HEK293 (cell line): ENCODE measurements at regions not wholly inside any gene's neighbourhood (a gene's known extent, or its start where the extent isn't known, plus 50 kb on each side); places are given as distances from the start of the nearest gene placed in this dataset.

Source experiments
- CTCF ChIA-PET: fragments of 350-600 bp; formaldehyde crosslinking; extraction: SDS; loops from one replicate; lab custom pipeline; 2021; ENCODE audit warnings: antibody characterized with exemption; lab: Yijun Ruan, JAX
- POLR2A ChIA-PET: fragments of 300-600 bp; formaldehyde crosslinking; extraction: SDS; loops from one replicate; lab custom pipeline; 2020; ENCODE audit warnings: antibody characterized with exemption, inconsistent platforms; lab: Yijun Ruan, JAX
- H3K27ac ChIP-seq: fragments of 200-500 bp; sonication (Bioruptor generic); 2 replicates; pipeline ENCODE4 v1.5.1; 2014; ENCODE audit warnings: low read depth, low read length, control low read depth, inconsistent platforms; ENCODE audit errors: extremely low read depth
- H3K36me3 ChIP-seq, 2 experiments: fragments of 200-500 bp in 1 of 2; sonication (Bioruptor generic) in 1 of 2; 1 replicate in 1 of 2; 2 replicates in 1 of 2; pipeline ENCODE4 v1.5.1; 2014 to 2017; ENCODE audit warnings: inconsistent platforms in 2 of 2, low read length in 2 of 2; ENCODE audit not compliant: control insufficient read depth in 2 of 2, insufficient read depth in 1 of 2
- H3K4me1 ChIP-seq: fragments of 200-500 bp; sonication (Bioruptor generic); 2 replicates; pipeline ENCODE4 v1.5.1; 2014; ENCODE audit warnings: mild to moderate bottlenecking, low read length, inconsistent platforms; ENCODE audit not compliant: control insufficient read depth, insufficient read depth
- H3K4me3 ChIP-seq: 2 replicates; pipeline ENCODE4 v1.5.1; 2011; ENCODE audit warnings: low read depth, mild to moderate bottlenecking, control low read depth, low read length, moderate library complexity
- H3K9me3 ChIP-seq: fragments of 200-500 bp; sonication (Bioruptor generic); 2 replicates; pipeline ENCODE4 v1.5.1; 2014; ENCODE audit warnings: low read depth, low read length, inconsistent platforms; ENCODE audit not compliant: control insufficient read depth, insufficient read depth
- GFI1B ChIP-seq: fragments of 450-650 bp; formaldehyde crosslinking; IDR thresholded peaks from 2 replicates; pipeline ENCODE4 v1.5.1; 2016; ENCODE audit warnings: missing biosample characterization, missing genetic modification characterization
- HOXD13 ChIP-seq: sonication (generic); formaldehyde crosslinking; IDR thresholded peaks from 2 replicates; pipeline ENCODE4 v1.8.0; 2022; ENCODE audit warnings: missing genetic modification reagents, borderline replicate concordance
- KLF1 ChIP-seq: fragments of 450-650 bp; formaldehyde crosslinking; IDR thresholded peaks from 2 replicates; pipeline ENCODE4 v1.5.1; 2016; ENCODE audit warnings: missing biosample characterization, missing genetic modification characterization
- KLF9 ChIP-seq: fragments of 450-650 bp; formaldehyde crosslinking; IDR thresholded peaks from 2 replicates; pipeline ENCODE4 v1.5.1; 2016; ENCODE audit warnings: missing biosample characterization, missing genetic modification characterization, low read depth
- TCF7L2 ChIP-seq: IDR thresholded peaks from 2 replicates; pipeline ENCODE4 v1.6.1; 2011; ENCODE audit warnings: low read depth, mild to moderate bottlenecking, inconsistent platforms, low read length, moderate library complexity, borderline replicate concordance
- WT1 ChIP-seq: fragments of 450-650 bp; formaldehyde crosslinking; IDR thresholded peaks from 2 replicates; pipeline ENCODE4 v1.5.1; 2016; ENCODE audit warnings: missing biosample characterization, missing genetic modification characterization
- ZBTB21 ChIP-seq: fragments of 450-650 bp; formaldehyde crosslinking; IDR thresholded peaks from 2 replicates; pipeline ENCODE4 v1.5.1; 2017; ENCODE audit warnings: missing biosample characterization, missing genetic modification characterization
- ZBTB7A ChIP-seq: fragments of 450-650 bp; formaldehyde crosslinking; IDR thresholded peaks from 2 replicates; pipeline ENCODE4 v1.5.1; 2016; ENCODE audit warnings: low read depth, missing biosample characterization, missing genetic modification characterization
- ZBTB8A ChIP-seq: fragments of 450-650 bp; formaldehyde crosslinking; IDR thresholded peaks from 2 replicates; pipeline ENCODE4 v1.5.1; 2016; ENCODE audit warnings: missing biosample characterization, missing genetic modification characterization
- ZNF335 ChIP-seq: fragments of 450-650 bp; formaldehyde crosslinking; conservative IDR thresholded peaks from 2 replicates; pipeline ENCODE4 v1.5.1; 2016; ENCODE audit warnings: missing biosample characterization, missing genetic modification characterization
- ZNF350 ChIP-seq: fragments of 450-650 bp; formaldehyde crosslinking; IDR thresholded peaks from 2 replicates; pipeline ENCODE4 v1.5.0; 2017; ENCODE audit warnings: missing biosample characterization, mild to moderate bottlenecking, missing genetic modification characterization
- ZNF544 ChIP-seq: fragments of 450-650 bp; formaldehyde crosslinking; IDR thresholded peaks from 2 replicates; pipeline ENCODE4 v1.5.0; 2017; ENCODE audit warnings: missing biosample characterization, missing genetic modification characterization
- ZNF549 ChIP-seq: fragments of 450-650 bp; IDR thresholded peaks from 2 replicates; pipeline ENCODE4 v1.5.1; 2018; ENCODE audit warnings: missing biosample characterization, missing genetic modification characterization, mild to moderate bottlenecking, inconsistent platforms, moderate library complexity
- ZNF623 ChIP-seq: fragments of 450-650 bp; formaldehyde crosslinking; IDR thresholded peaks from 2 replicates; pipeline ENCODE4 v1.5.1; 2016; ENCODE audit warnings: missing biosample characterization, missing genetic modification characterization
- ZNF768 ChIP-seq: fragments of 450-650 bp; formaldehyde crosslinking; IDR thresholded peaks from 2 replicates; pipeline ENCODE4 v1.5.1; 2018; ENCODE audit warnings: missing biosample characterization, mild to moderate bottlenecking, missing genetic modification characterization
- ZNF777 ChIP-seq: fragments of 450-650 bp; formaldehyde crosslinking; IDR thresholded peaks from 2 replicates; pipeline ENCODE4 v1.5.1; 2017; ENCODE audit warnings: missing biosample characterization, missing genetic modification characterization, borderline replicate concordance
- TF ChIP-seq, protein P1 (sequence below): fragments of 450-650 bp; formaldehyde crosslinking; IDR thresholded peaks from 2 replicates; pipeline ENCODE4; 2016; ENCODE audit warnings: missing biosample characterization, missing genetic modification characterization
- TF ChIP-seq, protein P2 (sequence below): fragments of 450-650 bp; formaldehyde crosslinking; IDR thresholded peaks from 2 replicates; pipeline ENCODE4 v1.5.1; 2016; ENCODE audit warnings: missing biosample characterization, missing genetic modification characterization
- TF ChIP-seq, protein P3 (sequence below): fragments of 450-650 bp; formaldehyde crosslinking; IDR thresholded peaks from 2 replicates; pipeline ENCODE4 v1.5.1; 2016; ENCODE audit warnings: missing biosample characterization, missing genetic modification characterization, borderline replicate concordance
- TF ChIP-seq, protein P4 (sequence below): fragments of 450-650 bp; formaldehyde crosslinking; IDR thresholded peaks from 2 replicates; pipeline ENCODE4 v1.5.1; 2016; ENCODE audit warnings: missing biosample characterization, missing genetic modification characterization

DNA sequence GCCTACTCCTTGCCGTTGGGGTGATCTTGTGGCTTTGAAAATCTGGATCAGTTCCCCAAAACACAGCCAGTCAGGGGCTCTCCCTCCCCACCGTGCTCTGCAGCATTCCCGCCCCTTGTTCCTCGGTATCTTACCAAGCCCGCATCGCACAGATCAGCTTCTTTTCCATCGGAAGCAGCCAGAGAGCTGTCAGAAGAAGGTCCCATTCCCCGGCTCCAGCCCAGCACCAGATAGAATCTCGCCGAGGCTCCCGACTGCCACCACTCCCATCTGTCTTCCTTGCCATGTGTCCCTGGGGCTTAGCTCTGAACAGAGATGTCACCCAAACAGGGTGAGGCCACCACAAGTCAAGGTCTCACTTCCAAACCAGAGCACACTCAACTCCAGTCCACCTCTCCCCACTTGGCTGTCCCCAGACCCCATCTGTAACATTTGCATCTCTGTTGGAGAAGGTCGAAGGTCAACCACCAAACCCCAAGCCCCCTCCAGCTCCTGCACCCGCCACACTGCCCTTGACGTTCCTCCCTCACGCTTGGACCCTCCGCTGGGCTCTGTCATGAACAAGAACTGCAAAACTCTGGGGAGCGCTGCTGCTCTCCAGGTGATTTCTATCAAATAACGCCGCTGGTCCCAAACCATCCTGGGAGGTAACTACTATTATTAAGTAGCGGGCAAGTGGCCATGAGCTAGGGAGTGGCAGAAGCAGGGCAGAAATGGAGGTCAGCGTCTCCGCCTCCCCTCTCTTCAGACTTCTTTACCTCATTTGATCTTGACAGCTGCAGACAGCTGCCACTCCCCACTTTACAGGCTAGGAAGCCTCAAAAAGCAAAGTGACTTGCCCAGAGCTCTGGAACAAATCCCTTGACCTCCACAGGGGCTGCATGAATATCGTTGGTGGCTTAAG lies 70.0 kb upstream of the TAF1B start:
- TF ChIP-seq ZNF777 (tag by site-specific recombination) = no peak
- TF ChIP-seq ZNF549 = no peak
- TF ChIP-seq, protein P1, sequence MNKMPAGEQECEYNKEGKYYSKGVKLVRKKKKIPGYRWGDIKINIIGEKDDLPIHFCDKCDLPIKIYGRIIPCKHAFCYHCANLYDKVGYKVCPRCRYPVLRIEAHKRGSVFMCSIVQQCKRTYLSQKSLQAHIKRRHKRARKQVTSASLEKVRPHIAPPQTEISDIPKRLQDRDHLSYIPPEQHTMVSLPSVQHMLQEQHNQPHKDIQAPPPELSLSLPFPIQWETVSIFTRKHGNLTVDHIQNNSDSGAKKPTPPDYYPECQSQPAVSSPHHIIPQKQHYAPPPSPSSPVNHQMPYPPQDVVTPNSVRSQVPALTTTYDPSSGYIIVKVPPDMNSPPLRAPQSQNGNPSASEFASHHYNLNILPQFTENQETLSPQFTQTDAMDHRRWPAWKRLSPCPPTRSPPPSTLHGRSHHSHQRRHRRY (tag by site-specific recombination) = no peak
- TF ChIP-seq WT1 (tag by site-specific recombination) = no peak
- no peak for TF ChIP-seq ZNF768 (tag by site-specific recombination)
- TF ChIP-seq ZNF335 (tag by site-specific recombination) = no peak
- TF ChIP-seq KLF9 = no peak
- H3K4me1 ChIP-seq = no peaks in the 10 kb centered on the region
- no peak overlapping the region for H3K4me3 ChIP-seq
- CTCF ChIA-PET = interaction anchor here (0.6 to 1.8 kb wide), 3 partner anchors 26 to 974 kb away, joined by 3 to 7 read pairs (median 3); no protein-coding TSS in a partner anchor
- H3K36me3 ChIP-seq = no peaks in the 10 kb centered on the region
- POLR2A ChIA-PET = no interaction called here
- no peak overlapping the region for H3K27ac ChIP-seq
- no peaks in the 10 kb centered on the region for H3K9me3 ChIP-seq

DNA sequence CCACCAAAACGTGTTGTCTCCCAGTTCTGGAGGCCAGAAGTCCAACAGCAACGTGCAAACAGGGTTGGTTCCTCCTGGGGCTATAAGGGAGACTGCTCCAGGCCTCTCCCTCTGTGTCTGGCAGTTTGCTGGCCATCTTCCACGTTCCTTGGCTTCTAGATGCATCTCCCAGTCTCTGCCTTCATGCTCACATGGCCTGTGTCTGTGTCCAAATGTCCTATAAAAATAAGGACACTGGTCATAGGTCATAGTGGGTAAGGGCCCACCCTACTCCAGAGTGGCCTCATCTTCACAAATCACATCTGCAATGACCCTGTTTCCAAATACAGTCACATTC lies 69.4 kb upstream of the TAF1B start:
- CTCF ChIA-PET = interaction anchor here (0.6 kb wide), 1 partner anchor 974 kb away, joined by 3 read pairs; no protein-coding TSS in a partner anchor
- Histone ChIP-seq H3K4me1 (no peaks in the 10 kb centered on the region), H3K4me3 (no peak overlapping the region), H3K36me3 (no peaks in the 10 kb centered on the region), H3K27ac (no peak overlapping the region), H3K9me3 (no peaks in the 10 kb centered on the region)
- POLR2A ChIA-PET = no interaction called here
- TF ChIP-seq ZNF350 = no peak
- no peak for TF ChIP-seq GFI1B
- TF ChIP-seq HOXD13 = no peak

DNA sequence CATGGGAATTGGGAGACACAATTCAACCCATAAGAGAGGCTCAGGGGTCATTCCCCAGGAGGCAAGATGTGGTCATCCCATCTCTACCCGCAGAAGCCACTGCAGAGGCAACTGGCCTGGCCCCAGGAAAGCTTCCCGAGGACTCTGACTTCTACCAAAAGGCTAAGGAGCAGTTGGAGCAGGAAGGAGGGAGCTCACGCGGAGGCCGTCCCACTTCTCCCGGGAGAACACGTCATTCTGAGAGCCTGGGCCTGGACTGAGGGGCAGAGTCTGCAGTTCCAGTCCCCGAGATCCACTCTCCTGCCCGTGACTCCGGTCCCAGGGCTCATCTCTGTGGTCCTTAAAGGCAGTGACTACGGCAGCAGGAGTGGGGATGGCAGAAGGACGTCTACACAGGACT lies 69.0 kb upstream of the TAF1B start:
- ChIA-PET POLR2A (no interaction called here), CTCF (interaction anchor here (0.6 kb wide), 1 partner anchor 975 kb away, joined by 3 read pairs; no protein-coding TSS in a partner anchor)
- Histone ChIP-seq H3K4me3 (no peak overlapping the region), H3K27ac (no peak overlapping the region), H3K36me3 (no peaks in the 10 kb centered on the region), H3K4me1 (no peaks in the 10 kb centered on the region), H3K9me3 (no peaks in the 10 kb centered on the region)
- TF ChIP-seq, protein P2, sequence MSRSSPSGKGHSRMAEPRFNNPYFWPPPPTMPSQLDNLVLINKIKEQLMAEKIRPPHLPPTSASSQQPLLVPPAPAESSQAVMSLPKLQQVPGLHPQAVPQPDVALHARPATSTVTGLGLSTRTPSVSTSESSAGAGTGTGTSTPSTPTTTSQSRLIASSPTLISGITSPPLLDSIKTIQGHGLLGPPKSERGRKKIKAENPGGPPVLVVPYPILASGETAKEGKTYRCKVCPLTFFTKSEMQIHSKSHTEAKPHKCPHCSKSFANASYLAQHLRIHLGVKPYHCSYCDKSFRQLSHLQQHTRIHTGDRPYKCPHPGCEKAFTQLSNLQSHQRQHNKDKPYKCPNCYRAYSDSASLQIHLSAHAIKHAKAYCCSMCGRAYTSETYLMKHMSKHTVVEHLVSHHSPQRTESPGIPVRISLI (tag by site-specific recombination) = no peak
- TF ChIP-seq TCF7L2 = no peak

DNA sequence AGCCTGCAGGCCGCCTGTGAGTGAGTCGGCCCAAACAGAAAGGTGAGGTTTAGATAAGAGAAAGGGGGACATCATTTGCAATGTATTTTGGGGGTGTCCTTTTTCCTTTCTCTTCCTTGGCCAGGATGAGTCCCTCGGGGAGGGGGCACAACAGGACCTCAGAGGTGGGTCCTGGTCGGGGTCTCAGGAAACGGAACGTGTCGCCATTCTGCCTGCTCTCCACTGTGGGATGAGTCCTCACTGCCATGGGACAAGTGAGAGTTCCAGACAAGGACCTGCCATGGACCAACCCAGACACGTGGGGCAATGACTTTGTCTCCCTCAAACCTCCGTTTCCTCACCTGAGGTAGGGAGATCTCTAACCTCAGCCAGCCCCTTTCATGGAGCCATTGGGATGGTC lies 67.9 kb upstream of the TAF1B start:
- Histone ChIP-seq H3K36me3 (no peaks in the 10 kb centered on the region), H3K4me3 (no peak overlapping the region), H3K9me3 (no peaks in the 10 kb centered on the region), H3K4me1 (no peaks in the 10 kb centered on the region), H3K27ac (no peak overlapping the region)
- ChIA-PET POLR2A (no interaction called here), CTCF (no interaction called here)
- TF ChIP-seq, protein P3, sequence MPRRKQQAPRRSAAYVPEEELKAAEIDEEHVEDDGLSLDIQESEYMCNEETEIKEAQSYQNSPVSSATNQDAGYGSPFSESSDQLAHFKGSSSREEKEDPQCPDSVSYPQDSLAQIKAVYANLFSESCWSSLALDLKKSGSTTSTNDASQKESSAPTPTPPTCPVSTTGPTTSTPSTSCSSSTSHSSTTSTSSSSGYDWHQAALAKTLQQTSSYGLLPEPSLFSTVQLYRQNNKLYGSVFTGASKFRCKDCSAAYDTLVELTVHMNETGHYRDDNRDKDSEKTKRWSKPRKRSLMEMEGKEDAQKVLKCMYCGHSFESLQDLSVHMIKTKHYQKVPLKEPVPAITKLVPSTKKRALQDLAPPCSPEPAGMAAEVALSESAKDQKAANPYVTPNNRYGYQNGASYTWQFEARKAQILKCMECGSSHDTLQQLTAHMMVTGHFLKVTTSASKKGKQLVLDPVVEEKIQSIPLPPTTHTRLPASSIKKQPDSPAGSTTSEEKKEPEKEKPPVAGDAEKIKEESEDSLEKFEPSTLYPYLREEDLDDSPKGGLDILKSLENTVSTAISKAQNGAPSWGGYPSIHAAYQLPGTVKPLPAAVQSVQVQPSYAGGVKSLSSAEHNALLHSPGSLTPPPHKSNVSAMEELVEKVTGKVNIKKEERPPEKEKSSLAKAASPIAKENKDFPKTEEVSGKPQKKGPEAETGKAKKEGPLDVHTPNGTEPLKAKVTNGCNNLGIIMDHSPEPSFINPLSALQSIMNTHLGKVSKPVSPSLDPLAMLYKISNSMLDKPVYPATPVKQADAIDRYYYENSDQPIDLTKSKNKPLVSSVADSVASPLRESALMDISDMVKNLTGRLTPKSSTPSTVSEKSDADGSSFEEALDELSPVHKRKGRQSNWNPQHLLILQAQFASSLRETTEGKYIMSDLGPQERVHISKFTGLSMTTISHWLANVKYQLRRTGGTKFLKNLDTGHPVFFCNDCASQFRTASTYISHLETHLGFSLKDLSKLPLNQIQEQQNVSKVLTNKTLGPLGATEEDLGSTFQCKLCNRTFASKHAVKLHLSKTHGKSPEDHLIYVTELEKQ (tag by site-specific recombination) = no peak
- TF ChIP-seq KLF1 (tag by site-specific recombination) = no peak
- no peak for TF ChIP-seq ZBTB21 (tag by site-specific recombination)
- no peak for TF ChIP-seq ZBTB8A (tag by site-specific recombination)
- TF ChIP-seq ZNF623 = no peak
- TF ChIP-seq ZNF544 = no peak
- TF ChIP-seq, protein P4, sequence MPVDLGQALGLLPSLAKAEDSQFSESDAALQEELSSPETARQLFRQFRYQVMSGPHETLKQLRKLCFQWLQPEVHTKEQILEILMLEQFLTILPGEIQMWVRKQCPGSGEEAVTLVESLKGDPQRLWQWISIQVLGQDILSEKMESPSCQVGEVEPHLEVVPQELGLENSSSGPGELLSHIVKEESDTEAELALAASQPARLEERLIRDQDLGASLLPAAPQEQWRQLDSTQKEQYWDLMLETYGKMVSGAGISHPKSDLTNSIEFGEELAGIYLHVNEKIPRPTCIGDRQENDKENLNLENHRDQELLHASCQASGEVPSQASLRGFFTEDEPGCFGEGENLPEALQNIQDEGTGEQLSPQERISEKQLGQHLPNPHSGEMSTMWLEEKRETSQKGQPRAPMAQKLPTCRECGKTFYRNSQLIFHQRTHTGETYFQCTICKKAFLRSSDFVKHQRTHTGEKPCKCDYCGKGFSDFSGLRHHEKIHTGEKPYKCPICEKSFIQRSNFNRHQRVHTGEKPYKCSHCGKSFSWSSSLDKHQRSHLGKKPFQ (tag by site-specific recombination) = no peak
- TF ChIP-seq ZBTB7A (tag by site-specific recombination) = no peak
